ENCODE measurements at regions not wholly inside any gene's neighbourhood (a gene's known extent, or its start where the extent isn't known, plus 50 kb on each side); places are given as distances from the start of the nearest gene placed in this dataset.

DNA sequence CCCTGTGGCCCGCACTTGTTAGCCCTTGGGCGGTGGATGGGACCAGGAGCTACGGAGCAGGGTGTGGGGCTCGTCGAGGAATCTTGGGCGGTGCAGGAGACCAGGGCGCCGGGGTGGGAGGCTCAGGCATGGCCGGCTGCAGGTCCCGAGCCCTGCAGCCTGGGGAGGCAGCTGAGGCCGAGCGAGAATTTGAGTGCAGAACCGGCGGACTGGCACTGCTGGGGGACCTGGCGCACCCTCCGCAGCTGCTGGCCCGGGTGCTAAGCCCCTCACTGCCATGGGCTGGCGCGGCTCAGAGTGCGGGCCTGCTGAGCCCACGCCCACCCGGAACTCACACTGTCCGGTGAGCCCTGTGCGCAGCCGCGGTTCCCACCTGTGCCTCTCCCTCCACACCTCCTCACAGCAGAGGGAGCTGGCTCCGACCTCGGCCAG is 73.6 kb upstream of the TLL1 start:
- Histone ChIP-seq H3K36me3 (ENCODE audit: control insufficient read depth, insufficient read depth, low read length) (no peaks in the 10 kb centered on the region), H3K4me3 (ENCODE audit: low read depth, low read length) (no peak overlapping the region), H3K27me3 (ENCODE audit: control insufficient read depth, insufficient read depth, low read length) (no peaks in the 10 kb centered on the region)
- DNase-seq (ENCODE audit: low read depth) = no peak
- TF ChIP-seq, protein P1, sequence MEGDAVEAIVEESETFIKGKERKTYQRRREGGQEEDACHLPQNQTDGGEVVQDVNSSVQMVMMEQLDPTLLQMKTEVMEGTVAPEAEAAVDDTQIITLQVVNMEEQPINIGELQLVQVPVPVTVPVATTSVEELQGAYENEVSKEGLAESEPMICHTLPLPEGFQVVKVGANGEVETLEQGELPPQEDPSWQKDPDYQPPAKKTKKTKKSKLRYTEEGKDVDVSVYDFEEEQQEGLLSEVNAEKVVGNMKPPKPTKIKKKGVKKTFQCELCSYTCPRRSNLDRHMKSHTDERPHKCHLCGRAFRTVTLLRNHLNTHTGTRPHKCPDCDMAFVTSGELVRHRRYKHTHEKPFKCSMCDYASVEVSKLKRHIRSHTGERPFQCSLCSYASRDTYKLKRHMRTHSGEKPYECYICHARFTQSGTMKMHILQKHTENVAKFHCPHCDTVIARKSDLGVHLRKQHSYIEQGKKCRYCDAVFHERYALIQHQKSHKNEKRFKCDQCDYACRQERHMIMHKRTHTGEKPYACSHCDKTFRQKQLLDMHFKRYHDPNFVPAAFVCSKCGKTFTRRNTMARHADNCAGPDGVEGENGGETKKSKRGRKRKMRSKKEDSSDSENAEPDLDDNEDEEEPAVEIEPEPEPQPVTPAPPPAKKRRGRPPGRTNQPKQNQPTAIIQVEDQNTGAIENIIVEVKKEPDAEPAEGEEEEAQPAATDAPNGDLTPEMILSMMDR (IDR thresholded peaks at IDR 0.05; ENCODE audit: insufficient read depth, low read length, poor library complexity, severe bottlenecking) = no peak

DNA sequence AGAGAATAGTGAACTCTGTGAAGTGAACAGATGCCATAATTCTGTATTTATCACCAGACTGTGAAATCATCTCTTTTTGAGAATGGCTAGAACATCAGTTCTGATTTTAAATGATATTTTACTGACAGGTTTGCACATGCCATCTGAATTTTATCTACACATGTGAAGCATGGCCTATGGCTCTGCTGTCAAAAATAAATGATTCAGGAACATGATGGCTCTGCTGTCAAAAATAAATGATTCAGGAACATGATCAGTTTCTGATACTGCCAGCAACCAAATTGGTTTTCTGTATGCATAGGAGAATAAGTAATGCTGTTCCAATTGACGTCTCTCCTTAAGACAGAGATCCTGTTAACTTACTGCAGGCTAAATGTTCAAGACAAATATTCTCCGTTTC is 70.6 kb upstream of the TLL1 start:
- Histone ChIP-seq H3K4me3 (ENCODE audit: low read depth, low read length) (no peak overlapping the region), H3K36me3 (ENCODE audit: control insufficient read depth, insufficient read depth, low read length) (no peaks in the 10 kb centered on the region), H3K27me3 (ENCODE audit: control insufficient read depth, insufficient read depth, low read length) (no peaks in the 10 kb centered on the region)
- no peak for DNase-seq (ENCODE audit: low read depth)
- TF ChIP-seq, protein P1 (IDR thresholded peaks at IDR 0.05; ENCODE audit: insufficient read depth, low read length, poor library complexity, severe bottlenecking) = no peak

- DNase-seq (ENCODE audit: low read depth) = no peak
- TF ChIP-seq, protein P1 (IDR thresholded peaks at IDR 0.05; ENCODE audit: insufficient read depth, low read length, poor library complexity, severe bottlenecking) = no peak
Observed at GRCh38 chr4:165803005-165803404, 70.0 kb upstream of the TLL1 start.

DNA sequence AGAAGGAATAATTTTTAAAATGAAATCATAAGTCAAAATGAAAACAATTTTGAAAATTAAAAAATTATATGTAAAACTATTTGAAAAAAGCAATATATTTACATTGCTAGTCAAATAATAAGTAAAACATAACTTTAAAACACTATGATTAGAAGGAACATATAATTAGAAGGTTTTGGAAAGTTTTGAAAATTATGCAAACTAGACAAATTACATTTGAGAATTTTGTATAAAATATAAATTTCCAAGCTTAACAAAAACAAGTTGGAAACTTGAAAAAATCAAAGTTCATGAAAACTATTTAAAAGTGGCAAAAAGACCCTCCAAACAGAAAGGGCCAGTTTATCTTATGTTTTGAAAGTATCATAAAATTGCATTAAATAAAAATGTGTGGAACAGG is 67.6 kb upstream of the TLL1 start:
- TF ChIP-seq, protein P1 (IDR thresholded peaks at IDR 0.05; ENCODE audit: insufficient read depth, low read length, poor library complexity, severe bottlenecking) = no peak
- Histone ChIP-seq H3K36me3 (ENCODE audit: control insufficient read depth, insufficient read depth, low read length) (no peaks in the 10 kb centered on the region), H3K4me3 (ENCODE audit: low read depth, low read length) (no peak overlapping the region), H3K27me3 (ENCODE audit: control insufficient read depth, insufficient read depth, low read length) (no peaks in the 10 kb centered on the region)
- no peak for DNase-seq (ENCODE audit: low read depth)

More at GRCh38 chr4:165803005-165803404, 70.0 kb upstream of the TLL1 start:
- H3K27me3 ChIP-seq (ENCODE audit: control insufficient read depth, insufficient read depth, low read length) = no peaks in the 10 kb centered on the region
- no peaks in the 10 kb centered on the region for H3K36me3 ChIP-seq (ENCODE audit: control insufficient read depth, insufficient read depth, low read length)
- H3K4me3 ChIP-seq (ENCODE audit: low read depth, low read length) = no peak overlapping the region

- Histone ChIP-seq H3K4me3 (ENCODE audit: low read depth, low read length) (no peak overlapping the region), H3K36me3 (ENCODE audit: control insufficient read depth, insufficient read depth, low read length) (no peaks in the 10 kb centered on the region), H3K27me3 (ENCODE audit: control insufficient read depth, insufficient read depth, low read length) (no peaks in the 10 kb centered on the region)
- DNase-seq (ENCODE audit: low read depth) = no peak
- TF ChIP-seq, protein P1 (IDR thresholded peaks at IDR 0.05; ENCODE audit: insufficient read depth, low read length, poor library complexity, severe bottlenecking) = no peak
Observed at GRCh38 chr4:165806613-165807012, 66.4 kb upstream of the TLL1 start.

GRCh38 chr4:165810726-165811125 is 62.3 kb upstream of the TLL1 start:
- TF ChIP-seq, protein P1 (IDR thresholded peaks at IDR 0.05; ENCODE audit: insufficient read depth, low read length, poor library complexity, severe bottlenecking) = no peak
- Histone ChIP-seq H3K27me3 (ENCODE audit: control insufficient read depth, insufficient read depth, low read length) (no peaks in the 10 kb centered on the region), H3K4me3 (ENCODE audit: low read depth, low read length) (no peak overlapping the region), H3K36me3 (ENCODE audit: control insufficient read depth, insufficient read depth, low read length) (no peaks in the 10 kb centered on the region)
- DNase-seq (ENCODE audit: low read depth) = no peak
